Endothelial cell of umbilical vein (primary cell): ENCODE measurements at regions not wholly inside any gene's neighbourhood (a gene's known extent, or its start where the extent isn't known, plus 50 kb on each side); places are given as distances from the start of the nearest gene placed in this dataset.

Experiments
- BruUV-seq: library from RNA; stranded (reverse); fragments of 400-500 nt; replicated peaks from 2 replicates; lab custom pipeline; 2021; lab: Mats Ljungman, UMichigan
- CTCF ChIA-PET: fragments of 300-600, 350-600 bp; sonication (Branson Sonifier 250); formaldehyde crosslinking; loops from one replicate; lab custom pipeline; 2021; ENCODE audit warnings: antibody characterized with exemption, inconsistent platforms; lab: Charles Lee
- POLR2A ChIA-PET: fragments of 300-600, 350-600 bp; sonication (Branson Sonifier 250); formaldehyde crosslinking; loops from one replicate; lab custom pipeline; 2021; ENCODE audit warnings: antibody characterized with exemption, inconsistent platforms; lab: Charles Lee
- DNase-seq: peaks from one replicate; pipeline ENCODE4 v3.0.0-alpha.2; 2011; ENCODE audit warnings: low read depth, low spot score
- FAIRE-seq: peaks from 2 replicates; lab custom pipeline; 2011; peaks lifted over from hg19 to GRCh38; lab: Jason Lieb, UNC
- H2AFZ ChIP-seq: 2 replicates; pipeline ENCODE4 v1.6.0; 2012; ENCODE audit warnings: low read depth, low read length, control low read depth, inconsistent platforms
- H3K27ac ChIP-seq: 2 replicates; pipeline ENCODE4 v1.5.1; 2011; ENCODE audit warnings: low read depth, mild to moderate bottlenecking, control low read depth, low read length, moderate library complexity; ENCODE audit not compliant: insufficient read depth
- H3K27me3 ChIP-seq, 2 experiments: 2 replicates each; pipeline versions ENCODE4 v1.6.0 to v1.6.1; 2011; ENCODE audit warnings: low read length in 2 of 2, mixed read lengths in 1 of 2; ENCODE audit not compliant: control insufficient read depth in 2 of 2, insufficient read depth in 2 of 2
- H3K36me3 ChIP-seq, 2 experiments: 2 replicates in 1 of 2; 3 replicates in 1 of 2; pipeline ENCODE4 v1.5.1; 2011; ENCODE audit warnings: low read length in 2 of 2, mild to moderate bottlenecking in 1 of 2, moderate library complexity in 1 of 2; ENCODE audit not compliant: control insufficient read depth in 2 of 2, insufficient read depth in 2 of 2; ENCODE audit errors: extremely low read depth in 1 of 2
- H3K4me1 ChIP-seq: 3 replicates; pipeline ENCODE4 v1.5.1; 2011; ENCODE audit warnings: mild to moderate bottlenecking, low read length; ENCODE audit not compliant: control insufficient read depth, insufficient read depth; ENCODE audit errors: extremely low read depth
- H3K4me2 ChIP-seq: 2 replicates; pipeline ENCODE4 v1.6.1; 2011; ENCODE audit warnings: low read length, control low read depth, mixed read lengths; ENCODE audit not compliant: insufficient read depth
- H3K4me3 ChIP-seq, 3 experiments: fragments of 200-600 bp in 1 of 3; sonication (generic), shearing (Covaris generic) in 1 of 3; replicated peaks in 1 of 3; 2 replicates each; pipeline ENCODE4 v1.5.1; 2011 to 2016; ENCODE audit warnings: control low read depth in 3 of 3, low read length in 3 of 3, mild to moderate bottlenecking in 2 of 3, inconsistent platforms in 1 of 3, low read depth in 1 of 3, moderate library complexity in 1 of 3; ENCODE audit not compliant: insufficient read depth in 1 of 3
- H3K79me2 ChIP-seq: 2 replicates; pipeline ENCODE4 v1.6.0; 2012; ENCODE audit warnings: low read length, inconsistent platforms; ENCODE audit not compliant: control insufficient read depth, insufficient read depth
- H3K9ac ChIP-seq: replicated peaks from 2 replicates; pipeline ENCODE3; 2011; ENCODE audit warnings: low read length, control low read depth; ENCODE audit not compliant: insufficient read depth; ENCODE audit errors: extremely low read depth
- H3K9me1 ChIP-seq: replicated peaks from 3 replicates; pipeline ENCODE4 v1.6.0; 2011; ENCODE audit warnings: mild to moderate bottlenecking, low read length; ENCODE audit not compliant: control insufficient read depth, insufficient read depth; ENCODE audit errors: extremely low read depth
- H3K9me3 ChIP-seq: replicated peaks from 2 replicates; pipeline ENCODE4 v1.5.1; 2012; ENCODE audit warnings: low read length, inconsistent platforms; ENCODE audit not compliant: control insufficient read depth, insufficient read depth
- H4K20me1 ChIP-seq: replicated peaks from 2 replicates; pipeline ENCODE3; 2011; ENCODE audit warnings: mild to moderate bottlenecking, low read length; ENCODE audit not compliant: control insufficient read depth, insufficient read depth; ENCODE audit errors: extremely low read depth
- EZH2 ChIP-seq: IDR thresholded peaks from 2 replicates; pipeline ENCODE4 v1.6.1; 2012; ENCODE audit warnings: borderline replicate concordance, low read depth, mild to moderate bottlenecking, moderate library complexity, low read length, inconsistent platforms; ENCODE audit not compliant: severe bottlenecking
- FOS ChIP-seq: IDR thresholded peaks from 2 replicates; pipeline ENCODE4 v1.6.1; 2011; ENCODE audit warnings: mild to moderate bottlenecking, low read length, moderate library complexity, borderline replicate concordance; ENCODE audit not compliant: insufficient read depth
- GATA2 ChIP-seq: IDR thresholded peaks from 2 replicates; pipeline ENCODE4 v1.7.0; 2011; ENCODE audit warnings: low read depth, mild to moderate bottlenecking, moderate library complexity, mixed read lengths, low read length; ENCODE audit not compliant: insufficient read length, insufficient read depth
- JUN ChIP-seq: IDR thresholded peaks from 2 replicates; pipeline ENCODE4 v1.6.1; 2011; ENCODE audit warnings: borderline replicate concordance, low read depth; ENCODE audit not compliant: insufficient read length, insufficient read depth
- MYC ChIP-seq: IDR thresholded peaks from one replicate; pipeline ENCODE4 v1.6.1; 2011; ENCODE audit warnings: mild to moderate bottlenecking, low read depth, low read length
- POLR2A ChIP-seq: IDR thresholded peaks from 2 replicates; pipeline ENCODE4 v1.6.1; 2012; ENCODE audit warnings: low read depth, mild to moderate bottlenecking, control low read depth, low read length
- POLR2AphosphoS5 ChIP-seq: IDR thresholded peaks from 2 replicates; pipeline ENCODE4 v1.6.1; 2012; ENCODE audit warnings: low read depth, mild to moderate bottlenecking, control low read depth, low read length, moderate library complexity; ENCODE audit not compliant: insufficient read depth
- dilution Hi-C: fragments of 300-500 bp; cut with MboI; formaldehyde crosslinking; loops from one replicate; pipeline ENCODE4 v1.15.0; 2019; ENCODE audit warnings: low sequenced_read_pairs; ENCODE audit not compliant: extremely low pct_ligation_motif_present
- intact Hi-C: fragments of 100-400 bp; cut with micrococcal nuclease; formaldehyde crosslinking; loops from one replicate; pipeline ENCODE4 v1.10.0; 2022
- TF ChIP-seq, protein P1 (sequence below): IDR thresholded peaks from 2 replicates; pipeline ENCODE4 v1.6.1; 2011; ENCODE audit not compliant: insufficient read depth, insufficient read length
- TF ChIP-seq, protein P2 (sequence below), 2 donors: IDR thresholded peaks; 1 replicate in 1 of 2; 2 replicates in 1 of 2; pipeline ENCODE4 v1.5.1; 2011; ENCODE audit warnings: low read length in 2 of 2, mild to moderate bottlenecking in 2 of 2, moderate library complexity in 2 of 2, control low read depth in 1 of 2, inconsistent platforms in 1 of 2, low read depth in 1 of 2; ENCODE audit not compliant: insufficient read depth in 1 of 2; ENCODE audit errors: extremely low read depth in 1 of 2

DNA sequence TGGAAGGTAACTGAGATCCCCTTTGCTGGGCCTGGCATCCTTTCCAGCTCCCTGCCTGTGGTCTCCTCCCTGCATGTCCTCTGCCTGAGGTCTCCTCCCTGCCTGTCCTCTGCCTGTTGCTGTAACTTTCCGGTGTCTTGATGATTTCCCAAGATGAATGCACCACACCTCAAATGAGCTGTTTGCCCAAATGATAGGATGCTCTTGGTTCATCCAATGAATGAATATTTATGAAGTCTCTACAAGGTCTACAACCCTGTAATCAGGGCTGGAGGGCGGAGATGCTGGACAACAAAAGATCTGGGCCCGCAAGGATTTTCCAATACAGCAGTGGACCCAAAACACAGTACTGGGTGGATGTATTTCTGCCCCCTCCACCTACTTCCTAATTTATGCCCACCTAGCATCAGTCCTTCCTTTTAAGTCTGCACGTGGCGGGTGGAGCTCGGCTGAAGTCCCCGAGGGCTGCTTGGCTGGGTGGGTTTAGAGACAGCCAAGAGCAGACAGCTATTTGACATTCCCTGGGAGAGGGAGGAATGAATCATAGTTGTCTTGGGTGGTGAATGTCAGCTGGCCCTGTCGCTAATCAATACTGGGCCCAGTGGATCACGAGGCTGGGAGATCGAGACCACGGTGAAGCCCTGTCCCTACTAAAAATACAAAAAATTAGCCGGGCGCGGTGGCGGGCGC is 60.3 kb upstream of the GRHL3 start:
- no peaks in the 10 kb centered on the region for H4K20me1 ChIP-seq
- no peak overlapping the region for H3K9ac ChIP-seq
- DNase-seq (no peak), FAIRE-seq (no peak)
- BruUV-seq, result no TSS peak
- no peaks in the 10 kb centered on the region for H3K9me1 ChIP-seq
- no peaks in the 10 kb centered on the region for H3K9me3 ChIP-seq
- intact Hi-C loops, result no loop called here
- H2AFZ ChIP-seq, result no peak overlapping the region
- H3K4me3 ChIP-seq, result no peak overlapping the region
- no peaks in the 10 kb centered on the region for H3K36me3 ChIP-seq
- ChIA-PET POLR2A (no interaction called here), CTCF (interaction anchor here (1.1 kb wide), 1 partner anchor 57 kb away, joined by 3 read pairs; no protein-coding TSS in a partner anchor)
- H3K79me2 ChIP-seq, result no peaks in the 10 kb centered on the region
- H3K4me1 ChIP-seq, result no peaks in the 10 kb centered on the region
- H3K27ac ChIP-seq, result no peak overlapping the region
- TF ChIP-seq FOS, result no peak
- no peak for TF ChIP-seq POLR2AphosphoS5
- TF ChIP-seq, protein P1, sequence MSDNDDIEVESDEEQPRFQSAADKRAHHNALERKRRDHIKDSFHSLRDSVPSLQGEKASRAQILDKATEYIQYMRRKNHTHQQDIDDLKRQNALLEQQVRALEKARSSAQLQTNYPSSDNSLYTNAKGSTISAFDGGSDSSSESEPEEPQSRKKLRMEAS, result no peak
- TF ChIP-seq POLR2A, result no peak
- no peak for TF ChIP-seq EZH2
- TF ChIP-seq, protein P2, sequence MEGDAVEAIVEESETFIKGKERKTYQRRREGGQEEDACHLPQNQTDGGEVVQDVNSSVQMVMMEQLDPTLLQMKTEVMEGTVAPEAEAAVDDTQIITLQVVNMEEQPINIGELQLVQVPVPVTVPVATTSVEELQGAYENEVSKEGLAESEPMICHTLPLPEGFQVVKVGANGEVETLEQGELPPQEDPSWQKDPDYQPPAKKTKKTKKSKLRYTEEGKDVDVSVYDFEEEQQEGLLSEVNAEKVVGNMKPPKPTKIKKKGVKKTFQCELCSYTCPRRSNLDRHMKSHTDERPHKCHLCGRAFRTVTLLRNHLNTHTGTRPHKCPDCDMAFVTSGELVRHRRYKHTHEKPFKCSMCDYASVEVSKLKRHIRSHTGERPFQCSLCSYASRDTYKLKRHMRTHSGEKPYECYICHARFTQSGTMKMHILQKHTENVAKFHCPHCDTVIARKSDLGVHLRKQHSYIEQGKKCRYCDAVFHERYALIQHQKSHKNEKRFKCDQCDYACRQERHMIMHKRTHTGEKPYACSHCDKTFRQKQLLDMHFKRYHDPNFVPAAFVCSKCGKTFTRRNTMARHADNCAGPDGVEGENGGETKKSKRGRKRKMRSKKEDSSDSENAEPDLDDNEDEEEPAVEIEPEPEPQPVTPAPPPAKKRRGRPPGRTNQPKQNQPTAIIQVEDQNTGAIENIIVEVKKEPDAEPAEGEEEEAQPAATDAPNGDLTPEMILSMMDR (IDR thresholded peaks at IDR 0.05; ENCODE audit: extremely low read depth in 1 of 2, insufficient read depth in 1 of 2, low read depth in 1 of 2, low read length in 2 of 2), result no peak
- no peak for TF ChIP-seq GATA2
- no peak for TF ChIP-seq MYC
- TF ChIP-seq JUN, result no peak
- dilution Hi-C loops, result no loop called here
- no peak overlapping the region for H3K4me2 ChIP-seq
- H3K27me3 ChIP-seq, result peaks cover 7 to 11% of the 10 kb centered on the region in 2 experiments
